Common myeloid progenitor, CD34-positive (primary cell): ENCODE measurements at regions not wholly inside any gene's neighbourhood (a gene's known extent, or its start where the extent isn't known, plus 50 kb on each side); places are given as distances from the start of the nearest gene placed in this dataset.

Source experiments
- CTCF ChIA-PET: fragments of 350-600 bp; sonication (Branson Sonifier 250); formaldehyde crosslinking; loops from one replicate; lab custom pipeline; 2021; ENCODE audit warnings: antibody characterized with exemption; lab: Charles Lee
- POLR2A ChIA-PET: fragments of 350-600 bp; sonication (Branson Sonifier 250); formaldehyde crosslinking; loops from one replicate; lab custom pipeline; 2021; ENCODE audit warnings: antibody characterized with exemption; lab: Charles Lee
- DNase-seq, 3 donors: peaks; one replicate each; pipeline versions ENCODE4 v3.0.0 to v3.0.0-alpha.2; 2013
- H3K27ac ChIP-seq, 2 experiments: 1 replicate in 1 of 2; 2 replicates in 1 of 2; pipeline ENCODE4 v1.7.0; 2013; ENCODE audit warnings: inconsistent platforms in 2 of 2, low read length in 2 of 2, mild to moderate bottlenecking in 2 of 2, low read depth in 1 of 2, moderate library complexity in 1 of 2; ENCODE audit not compliant: severe bottlenecking in 2 of 2, insufficient read depth in 1 of 2, poor library complexity in 1 of 2
- H3K27me3 ChIP-seq, 5 experiments: replicated peaks in 2 of 5; 1 replicate in 3 of 5; 2 replicates in 2 of 5; pipeline versions ENCODE4 v1.6.1 to v1.7.0; 2013; ENCODE audit warnings: low read length in 4 of 5, mild to moderate bottlenecking in 2 of 5, moderate library complexity in 2 of 5, inconsistent platforms in 1 of 5; ENCODE audit not compliant: insufficient read depth in 5 of 5, control insufficient read depth in 4 of 5
- H3K36me3 ChIP-seq, 4 experiments: 1 replicate in 2 of 4; 2 replicates in 2 of 4; pipeline versions ENCODE4 v1.6.1 to v1.7.0; 2013; ENCODE audit warnings: low read length in 3 of 4, control low read depth in 1 of 4, mild to moderate bottlenecking in 1 of 4; ENCODE audit not compliant: control insufficient read depth in 4 of 4, insufficient read depth in 4 of 4
- H3K4me1 ChIP-seq, 4 experiments: 1 replicate in 3 of 4; 2 replicates in 1 of 4; pipeline versions ENCODE4 v1.6.1 to v1.7.1; 2013; ENCODE audit warnings: low read length in 3 of 4, mild to moderate bottlenecking in 3 of 4, control low read depth in 1 of 4, inconsistent platforms in 1 of 4, moderate library complexity in 1 of 4; ENCODE audit not compliant: control insufficient read depth in 4 of 4, insufficient read depth in 4 of 4; ENCODE audit errors: control extremely low read depth in 1 of 4
- H3K4me3 ChIP-seq, 7 experiments: 1 replicate in 4 of 7; 2 replicates in 3 of 7; pipeline versions ENCODE4 v1.5.1 to v1.7.0; 2013; ENCODE audit warnings: mild to moderate bottlenecking in 7 of 7, low read length in 6 of 7, moderate library complexity in 6 of 7, inconsistent platforms in 2 of 7, low read depth in 2 of 7, control low read depth in 1 of 7; ENCODE audit not compliant: insufficient read depth in 4 of 7, control insufficient read depth in 1 of 7; ENCODE audit errors: extremely low read depth in 1 of 7
- H3K9me3 ChIP-seq, 5 experiments: 1 replicate in 4 of 5; 2 replicates in 1 of 5; pipeline versions ENCODE4 v1.6.1 to v1.7.1; 2013; ENCODE audit warnings: low read length in 4 of 5, mild to moderate bottlenecking in 2 of 5, inconsistent platforms in 1 of 5, low read depth in 1 of 5, moderate library complexity in 1 of 5; ENCODE audit not compliant: control insufficient read depth in 4 of 5, insufficient read depth in 2 of 5; ENCODE audit errors: control extremely low read depth in 1 of 5
- WGBS: methylation state at CpG from one replicate; pipeline ENCODE4 v1.1.5; 2013; ENCODE audit not compliant: insufficient coverage; 5-methylcytosine and 5-hydroxymethylcytosine counted together

- 90% methylated on average over 4 of the region's 8 CpGs for WGBS
- Histone ChIP-seq H3K9me3 (no peaks in the 10 kb centered on the region), H3K4me1 (peaks cover 0 to 18% (median 6%) of the 10 kb centered on the region in 4 experiments), H3K36me3 (no peaks in the 10 kb centered on the region), H3K27ac (no peak overlapping the region), H3K4me3 (no peak overlapping the region), H3K27me3 (no peaks in the 10 kb centered on the region)
- no peak for DNase-seq
- POLR2A ChIA-PET = no interaction called here
- CTCF ChIA-PET = interaction anchor here (10.1 kb wide), 1 partner anchor 341 kb away, joined by 184 read pairs; no protein-coding TSS in a partner anchor
These were observed 197.7 kb downstream of the KATNAL1 start for GRCh38 chr13:30109471-30110135.

GRCh38 chr13:30108913-30109237, 198.5 kb downstream of the KATNAL1 start:
- ChIA-PET CTCF (interaction anchor here (10.1 kb wide), 1 partner anchor 340 kb away, joined by 184 read pairs; no protein-coding TSS in a partner anchor), POLR2A (no interaction called here)
- Histone ChIP-seq H3K27me3 (no peaks in the 10 kb centered on the region), H3K9me3 (no peaks in the 10 kb centered on the region), H3K4me3 (no peak overlapping the region), H3K36me3 (no peaks in the 10 kb centered on the region), H3K4me1 (peaks cover 0 to 13% (median 2%) of the 10 kb centered on the region in 4 experiments), H3K27ac (no peak overlapping the region)
- no peak for DNase-seq
- 80% methylated on average over 6 of the region's 8 CpGs for WGBS

- peaks cover 0 to 11% (median 2%) of the 10 kb centered on the region in 4 experiments for H3K4me1 ChIP-seq
- no peak for DNase-seq
- 89% methylated on average over 11 of the region's 13 CpGs for WGBS
- no peak overlapping the region for H3K27ac ChIP-seq
- CTCF ChIA-PET = interaction anchor here (10.1 kb wide), 1 partner anchor 339 kb away, joined by 184 read pairs; no protein-coding TSS in a partner anchor
- no peaks in the 10 kb centered on the region for H3K9me3 ChIP-seq
- no peaks in the 10 kb centered on the region for H3K36me3 ChIP-seq
- H3K4me3 ChIP-seq = no peak overlapping the region
- POLR2A ChIA-PET = no interaction called here
- no peaks in the 10 kb centered on the region for H3K27me3 ChIP-seq
These were observed 199.0 kb downstream of the KATNAL1 start for GRCh38 chr13:30108216-30108912.

GRCh38 chr13:30107521-30108136, 199.7 kb downstream of the KATNAL1 start:
- peaks cover 0 to 6% (median 1%) of the 10 kb centered on the region in 4 experiments for H3K4me1 ChIP-seq
- no peaks in the 10 kb centered on the region for H3K36me3 ChIP-seq
- DNase-seq = no peak
- H3K27me3 ChIP-seq = no peaks in the 10 kb centered on the region
- H3K4me3 ChIP-seq = no peak overlapping the region
- no peak overlapping the region for H3K27ac ChIP-seq
- H3K9me3 ChIP-seq = no peaks in the 10 kb centered on the region
- POLR2A ChIA-PET = no interaction called here
- CTCF ChIA-PET = interaction anchor here (10.1 kb wide), 1 partner anchor 339 kb away, joined by 184 read pairs; no protein-coding TSS in a partner anchor
- whole genome bisulfite sequencing = 94% methylated on average over 10 of the region's 14 CpGs

- CTCF ChIA-PET = no interaction called here
- H3K27ac ChIP-seq = no peak overlapping the region
- 88% methylated on average over 6 of the region's 6 CpGs for WGBS
These were observed 200.2 kb downstream of the KATNAL1 start for GRCh38 chr13:30107121-30107520.

GRCh38 chr13:30105381-30105780, 202.0 kb downstream of the KATNAL1 start:
- Histone ChIP-seq H3K4me3 (no peak overlapping the region), H3K27ac (no peak overlapping the region), H3K4me1 (peaks cover 0 to 4% (median 0%) of the 10 kb centered on the region in 4 experiments), H3K9me3 (no peaks in the 10 kb centered on the region), H3K27me3 (no peaks in the 10 kb centered on the region), H3K36me3 (no peaks in the 10 kb centered on the region)
- no peak for DNase-seq
- ChIA-PET POLR2A (no interaction called here), CTCF (interaction anchor here (1.7 kb wide), 1 partner anchor 10 kb away, joined by 8 read pairs; no protein-coding TSS in a partner anchor)
- 92% methylated on average over 5 of the region's 8 CpGs for WGBS

More at GRCh38 chr13:30107121-30107520, 200.2 kb downstream of the KATNAL1 start:
- H3K27me3 ChIP-seq = no peaks in the 10 kb centered on the region
- POLR2A ChIA-PET = no interaction called here
- H3K36me3 ChIP-seq = no peaks in the 10 kb centered on the region
- H3K4me1 ChIP-seq = peaks cover 0 to 4% (median 0%) of the 10 kb centered on the region in 4 experiments
- H3K4me3 ChIP-seq = no peak overlapping the region
- DNase-seq = no peak
- no peaks in the 10 kb centered on the region for H3K9me3 ChIP-seq
